ENCODE measurements at regions not wholly inside any gene's neighbourhood (a gene's known extent, or its start where the extent isn't known, plus 50 kb on each side); places are given as distances from the start of the nearest gene placed in this dataset.

GRCh38 chr22:46026899-46027210 lies 49.9 kb upstream of the WNT7B start:
- peaks cover 66% of the 10 kb centered on the region for H3K27me3 ChIP-seq (ENCODE audit: insufficient read depth, low read length)
- H3K9me3 ChIP-seq (ENCODE audit: insufficient read depth, low read depth, low read length): no peaks in the 10 kb centered on the region
- peak overlapping the region; percentile 58; the same call in 1 of the 2 replicates for H3K4me3 ChIP-seq (ENCODE audit: low read length)
- peaks cover 3% of the 10 kb centered on the region; the same call in 1 of the 2 replicates for H3K4me1 ChIP-seq (ENCODE audit: insufficient read depth, low read length)
- no peaks in the 10 kb centered on the region for H3K36me3 ChIP-seq (ENCODE audit: insufficient read depth, low read depth, low read length)
- H3K9ac ChIP-seq (ENCODE audit: low read depth, low read length): peak overlapping the region; percentile 32; the same call in 1 of the 2 replicates
- no peak overlapping the region for H3K27ac ChIP-seq (ENCODE audit: low read length)

- peaks cover 66% of the 10 kb centered on the region for H3K27me3 ChIP-seq (ENCODE audit: insufficient read depth, low read length)
These were observed 50.5 kb upstream of the WNT7B start for GRCh38 chr22:46027211-46028105.

GRCh38 chr22:46028106-46028991 lies 51.4 kb upstream of the WNT7B start:
- H3K4me3 ChIP-seq (ENCODE audit: low read length): no peak overlapping the region

More at GRCh38 chr22:46027211-46028105, 50.5 kb upstream of the WNT7B start:
- no peak overlapping the region for H3K27ac ChIP-seq (ENCODE audit: low read length)
- H3K9ac ChIP-seq (ENCODE audit: low read depth, low read length): peak overlapping the region; percentile 32; the same call in 1 of the 2 replicates
- H3K9me3 ChIP-seq (ENCODE audit: insufficient read depth, low read depth, low read length): no peaks in the 10 kb centered on the region
- no peaks in the 10 kb centered on the region for H3K36me3 ChIP-seq (ENCODE audit: insufficient read depth, low read depth, low read length)
- H3K4me3 ChIP-seq (ENCODE audit: low read length): peak overlapping the region; percentile 58; the same call in 1 of the 2 replicates
- H3K4me1 ChIP-seq (ENCODE audit: insufficient read depth, low read length): peaks cover 3% of the 10 kb centered on the region; the same call in 1 of the 2 replicates

GRCh38 chr22:46029036-46029435 lies 52.1 kb upstream of the WNT7B start:
- Histone ChIP-seq H3K27ac (ENCODE audit: low read length) (no peak overlapping the region), H3K27me3 (ENCODE audit: insufficient read depth, low read length) (peaks cover 53% of the 10 kb centered on the region), H3K4me1 (ENCODE audit: insufficient read depth, low read length) (peaks cover 7% of the 10 kb centered on the region; the same call in 1 of the 2 replicates), H3K4me3 (ENCODE audit: low read length) (no peak overlapping the region), H3K36me3 (ENCODE audit: insufficient read depth, low read depth, low read length) (no peaks in the 10 kb centered on the region), H3K9me3 (ENCODE audit: insufficient read depth, low read depth, low read length) (no peaks in the 10 kb centered on the region), H3K9ac (ENCODE audit: low read depth, low read length) (no peak overlapping the region)

More at GRCh38 chr22:46028106-46028991, 51.4 kb upstream of the WNT7B start:
- peaks cover 7% of the 10 kb centered on the region; the same call in 1 of the 2 replicates for H3K4me1 ChIP-seq (ENCODE audit: insufficient read depth, low read length)
- H3K27ac ChIP-seq (ENCODE audit: low read length): no peak overlapping the region
- H3K27me3 ChIP-seq (ENCODE audit: insufficient read depth, low read length): peaks cover 58% of the 10 kb centered on the region
- no peaks in the 10 kb centered on the region for H3K9me3 ChIP-seq (ENCODE audit: insufficient read depth, low read depth, low read length)
- no peaks in the 10 kb centered on the region for H3K36me3 ChIP-seq (ENCODE audit: insufficient read depth, low read depth, low read length)
- no peak overlapping the region for H3K9ac ChIP-seq (ENCODE audit: low read depth, low read length)

GRCh38 chr22:46029574-46030200 lies 52.7 kb upstream of the WNT7B start:
- Histone ChIP-seq H3K9ac (ENCODE audit: low read depth, low read length) (no peak overlapping the region), H3K36me3 (ENCODE audit: insufficient read depth, low read depth, low read length) (no peaks in the 10 kb centered on the region), H3K4me3 (ENCODE audit: low read length) (no peak overlapping the region), H3K27me3 (ENCODE audit: insufficient read depth, low read length) (peaks cover 47% of the 10 kb centered on the region), H3K27ac (ENCODE audit: low read length) (no peak overlapping the region), H3K4me1 (ENCODE audit: insufficient read depth, low read length) (peaks cover 7% of the 10 kb centered on the region; the same call in 1 of the 2 replicates), H3K9me3 (ENCODE audit: insufficient read depth, low read depth, low read length) (no peaks in the 10 kb centered on the region)

GRCh38 chr22:46030231-46030880 lies 53.4 kb upstream of the WNT7B start:
- H3K36me3 ChIP-seq (ENCODE audit: insufficient read depth, low read depth, low read length): no peaks in the 10 kb centered on the region
- no peak overlapping the region for H3K27ac ChIP-seq (ENCODE audit: low read length)
- no peak overlapping the region for H3K4me3 ChIP-seq (ENCODE audit: low read length)
- H3K4me1 ChIP-seq (ENCODE audit: insufficient read depth, low read length): peaks cover 11% of the 10 kb centered on the region; the same call in 1 of the 2 replicates
- no peak overlapping the region for H3K9ac ChIP-seq (ENCODE audit: low read depth, low read length)
- peaks cover 40% of the 10 kb centered on the region for H3K27me3 ChIP-seq (ENCODE audit: insufficient read depth, low read length)
- no peaks in the 10 kb centered on the region for H3K9me3 ChIP-seq (ENCODE audit: insufficient read depth, low read depth, low read length)

- no peak overlapping the region for H3K9ac ChIP-seq (ENCODE audit: low read depth, low read length)
- H3K4me3 ChIP-seq (ENCODE audit: low read length): no peak overlapping the region
- H3K36me3 ChIP-seq (ENCODE audit: insufficient read depth, low read depth, low read length): no peaks in the 10 kb centered on the region
- peaks cover 33% of the 10 kb centered on the region for H3K27me3 ChIP-seq (ENCODE audit: insufficient read depth, low read length)
- peaks cover 11% of the 10 kb centered on the region; the same call in 1 of the 2 replicates for H3K4me1 ChIP-seq (ENCODE audit: insufficient read depth, low read length)
- no peak overlapping the region for H3K27ac ChIP-seq (ENCODE audit: low read length)
- no peaks in the 10 kb centered on the region for H3K9me3 ChIP-seq (ENCODE audit: insufficient read depth, low read depth, low read length)
These were observed 54.1 kb upstream of the WNT7B start for GRCh38 chr22:46031066-46031465.

GRCh38 chr22:46031557-46031956 lies 54.6 kb upstream of the WNT7B start:
- peaks cover 11% of the 10 kb centered on the region; the same call in 1 of the 2 replicates for H3K4me1 ChIP-seq (ENCODE audit: insufficient read depth, low read length)
- no peak overlapping the region for H3K4me3 ChIP-seq (ENCODE audit: low read length)

GRCh38 chr22:46031965-46032851 lies 55.2 kb upstream of the WNT7B start:
- Histone ChIP-seq H3K4me3 (ENCODE audit: low read length) (no peak overlapping the region; the same call in 1 of the 2 replicates), H3K4me1 (ENCODE audit: insufficient read depth, low read length) (peaks cover 11% of the 10 kb centered on the region; the same call in 1 of the 2 replicates), H3K36me3 (ENCODE audit: insufficient read depth, low read depth, low read length) (no peaks in the 10 kb centered on the region), H3K9me3 (ENCODE audit: insufficient read depth, low read depth, low read length) (no peaks in the 10 kb centered on the region), H3K27ac (ENCODE audit: low read length) (peak overlapping the region; percentile 52), H3K27me3 (ENCODE audit: insufficient read depth, low read length) (peaks cover 22% of the 10 kb centered on the region), H3K9ac (ENCODE audit: low read depth, low read length) (peak overlapping the region; percentile 50; the same call in 1 of the 2 replicates)

More at GRCh38 chr22:46031557-46031956, 54.6 kb upstream of the WNT7B start:
- no peak overlapping the region for H3K27ac ChIP-seq (ENCODE audit: low read length)
- H3K27me3 ChIP-seq (ENCODE audit: insufficient read depth, low read length): peaks cover 28% of the 10 kb centered on the region
- H3K36me3 ChIP-seq (ENCODE audit: insufficient read depth, low read depth, low read length): no peaks in the 10 kb centered on the region
- peak overlapping the region; percentile 50; the same call in 1 of the 2 replicates for H3K9ac ChIP-seq (ENCODE audit: low read depth, low read length)
- H3K9me3 ChIP-seq (ENCODE audit: insufficient read depth, low read depth, low read length): no peaks in the 10 kb centered on the region

Measured in iPS-20b (cell line).